GM12892 (cell line): ENCODE measurements at regions not wholly inside any gene's neighbourhood (a gene's known extent, or its start where the extent isn't known, plus 50 kb on each side); places are given as distances from the start of the nearest gene placed in this dataset.

ENCODE experiments used
- DNase-seq: peaks from one replicate; pipeline ENCODE4 v3.0.0; 2011; ENCODE audit not compliant: insufficient read length
- FAIRE-seq: peaks from 2 replicates; lab custom pipeline; 2011; peaks lifted over from hg19 to GRCh38; lab: Jason Lieb, UNC
- POLR2A ChIP-seq: IDR thresholded peaks from 2 replicates; pipeline ENCODE4 v1.6.1; 2011; ENCODE audit warnings: low read depth, low read length, control low read depth
- POLR2AphosphoS5 ChIP-seq: IDR thresholded peaks from 2 replicates; pipeline ENCODE4 v1.6.1; 2011; ENCODE audit warnings: low read depth, low read length, control low read depth
- TAF1 ChIP-seq: IDR thresholded peaks from 2 replicates; pipeline ENCODE4 v1.6.1; 2011; ENCODE audit warnings: low read depth, mild to moderate bottlenecking, control low read depth, low read length, borderline replicate concordance

DNA sequence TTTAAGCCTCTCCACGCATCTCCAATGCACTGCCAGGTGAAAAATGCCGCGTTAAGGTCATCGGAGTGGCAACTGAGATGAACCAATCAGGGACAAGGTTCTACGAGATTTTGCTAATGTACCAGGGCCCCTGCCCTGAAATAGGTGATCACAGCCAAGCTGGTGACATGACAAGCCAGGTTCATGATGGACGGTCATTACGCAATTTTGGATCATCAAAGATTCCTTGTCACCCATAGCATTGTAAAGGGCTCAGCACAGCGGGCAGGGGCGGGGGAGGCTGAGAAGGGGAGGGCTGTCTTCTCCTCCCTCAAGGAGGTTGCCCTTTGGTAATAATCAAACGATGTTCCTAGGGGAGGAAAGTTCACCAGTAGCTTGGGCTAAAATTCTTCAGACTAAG lies 475.5 kb downstream of the NPHP4 start:
- FAIRE-seq = no peak
- no peak for TF ChIP-seq POLR2AphosphoS5
- TF ChIP-seq POLR2A = no peak
- no peak for TF ChIP-seq TAF1
- DNase-seq = no peak

- FAIRE-seq = no peak
Measured at GRCh38 chr1:5515501-5515900, 476.7 kb downstream of the NPHP4 start.

GRCh38 chr1:5514527-5515183 lies 477.6 kb downstream of the NPHP4 start:
- DNase-seq (peak; percentile 79), FAIRE-seq (no peak)
- no peak for TF ChIP-seq TAF1
- no peak for TF ChIP-seq POLR2A
- TF ChIP-seq POLR2AphosphoS5 = no peak

More at GRCh38 chr1:5515501-5515900, 476.7 kb downstream of the NPHP4 start:
- TF ChIP-seq POLR2A (no peak), POLR2AphosphoS5 (no peak)
- no peak for DNase-seq

GRCh38 chr1:5513846-5514526 lies 478.2 kb downstream of the NPHP4 start:
- FAIRE-seq (no peak), DNase-seq (no peak)

GRCh38 chr1:5513179-5513578 lies 479.0 kb downstream of the NPHP4 start:
- FAIRE-seq (no peak), DNase-seq (no peak)
- no peak for TF ChIP-seq POLR2A
- TF ChIP-seq TAF1 = no peak
- TF ChIP-seq POLR2AphosphoS5 = no peak

More at GRCh38 chr1:5513846-5514526, 478.2 kb downstream of the NPHP4 start:
- TF ChIP-seq TAF1 (no peak), POLR2AphosphoS5 (no peak), POLR2A (no peak)

DNA sequence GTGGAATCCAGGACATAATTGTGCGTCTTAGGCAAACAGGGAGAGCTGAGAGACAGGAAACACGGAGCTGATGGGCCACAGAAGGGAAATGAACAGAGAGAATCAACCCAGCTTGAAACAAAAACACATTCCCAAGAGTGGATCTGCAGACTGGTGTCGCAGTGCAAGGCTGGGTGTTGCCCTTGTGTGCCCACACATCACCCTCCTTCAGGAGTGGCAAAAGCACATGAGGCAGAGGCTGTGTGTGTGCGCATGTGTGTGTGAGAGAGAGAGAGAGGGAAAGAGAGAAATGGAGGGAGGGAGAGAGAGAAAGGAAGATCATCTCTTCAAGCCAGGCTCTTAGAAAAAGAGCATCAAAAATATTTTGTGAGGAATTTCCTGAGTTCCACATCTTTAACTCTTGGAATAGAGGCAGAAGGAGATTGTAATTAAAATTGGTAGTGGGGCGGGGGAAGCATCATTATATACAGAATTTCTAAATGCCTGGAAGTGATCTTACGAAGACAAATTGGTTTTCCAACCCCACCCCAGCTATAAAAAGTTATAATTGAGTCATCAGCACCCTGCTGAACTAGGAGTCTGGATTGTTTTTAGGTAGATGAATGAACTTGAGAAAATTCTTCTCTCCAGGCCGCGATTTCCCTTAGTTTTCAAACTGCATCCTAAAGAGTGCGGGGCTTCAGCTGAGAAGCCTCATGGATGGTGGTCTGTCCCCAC lies 480.7 kb downstream of the NPHP4 start:
- DNase-seq (no peak), FAIRE-seq (no peak)
- TF ChIP-seq POLR2AphosphoS5 = no peak
- no peak for TF ChIP-seq TAF1
- TF ChIP-seq POLR2A = no peak

GRCh38 chr1:5509664-5510452 lies 482.4 kb downstream of the NPHP4 start:
- FAIRE-seq (no peak), DNase-seq (peak; percentile 84)
- no peak for TF ChIP-seq POLR2AphosphoS5
- no peak for TF ChIP-seq POLR2A
- no peak for TF ChIP-seq TAF1

GRCh38 chr1:5508669-5509330 lies 483.4 kb downstream of the NPHP4 start:
- FAIRE-seq (no peak), DNase-seq (no peak)
- TF ChIP-seq TAF1 (no peak), POLR2A (no peak), POLR2AphosphoS5 (no peak)

DNA sequence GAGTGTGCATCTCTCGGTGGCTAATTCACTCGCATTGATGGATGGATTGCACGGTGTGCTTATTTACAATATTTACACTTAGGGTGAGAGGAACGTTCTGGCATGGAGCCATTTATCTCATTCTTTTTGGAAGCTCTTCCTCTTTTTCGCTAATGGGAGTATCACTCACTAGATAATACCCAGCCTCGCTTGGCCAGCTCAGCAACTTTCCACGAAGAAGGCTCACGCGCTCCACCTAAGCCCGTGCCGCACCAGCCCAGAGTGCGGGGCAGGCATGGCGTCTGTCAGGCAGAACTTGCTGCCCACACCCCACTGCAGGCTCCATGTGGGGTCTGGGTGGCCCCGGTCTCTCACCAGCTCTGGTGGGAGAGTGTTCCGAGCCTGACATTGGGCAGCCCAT lies 484.9 kb downstream of the NPHP4 start:
- FAIRE-seq (no peak), DNase-seq (no peak)
- no peak for TF ChIP-seq TAF1
- no peak for TF ChIP-seq POLR2AphosphoS5
- TF ChIP-seq POLR2A = no peak

- FAIRE-seq = no peak
- DNase-seq = no peak
- no peak for TF ChIP-seq POLR2A
- no peak for TF ChIP-seq POLR2AphosphoS5
- no peak for TF ChIP-seq TAF1
Measured at GRCh38 chr1:5506634-5507033, 485.6 kb downstream of the NPHP4 start.

DNA sequence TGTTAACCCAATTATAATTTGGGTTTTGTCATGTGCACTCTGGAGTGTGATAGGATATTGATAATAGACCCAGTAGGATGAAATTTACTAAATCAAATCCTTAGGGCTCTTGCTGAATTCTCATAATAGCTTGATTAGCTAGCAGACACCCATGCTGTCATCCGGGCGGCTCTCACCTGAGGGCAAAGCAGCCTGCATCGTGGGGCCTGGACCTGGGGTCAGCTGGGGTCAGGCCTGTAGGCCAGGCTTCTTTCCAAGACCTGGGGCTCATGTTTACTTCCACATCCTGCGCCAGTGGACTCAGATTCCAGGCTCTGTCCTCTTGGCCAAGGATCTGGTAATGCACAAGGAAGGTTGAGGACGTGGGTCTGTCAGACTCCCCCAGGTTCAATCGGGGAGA lies 486.3 kb downstream of the NPHP4 start:
- no peak for TF ChIP-seq TAF1
- TF ChIP-seq POLR2AphosphoS5 = no peak
- TF ChIP-seq POLR2A = no peak
- DNase-seq = no peak
- no peak for FAIRE-seq
